ENCODE measurements at regions not wholly inside any gene's neighbourhood (a gene's known extent, or its start where the extent isn't known, plus 50 kb on each side); places are given as distances from the start of the nearest gene placed in this dataset.
"Not testable (repeated sequence)": the region's sequence is repeated elsewhere in the genome, so short reads cannot be mapped to it uniquely, and the experiment has no call there.

DNA sequence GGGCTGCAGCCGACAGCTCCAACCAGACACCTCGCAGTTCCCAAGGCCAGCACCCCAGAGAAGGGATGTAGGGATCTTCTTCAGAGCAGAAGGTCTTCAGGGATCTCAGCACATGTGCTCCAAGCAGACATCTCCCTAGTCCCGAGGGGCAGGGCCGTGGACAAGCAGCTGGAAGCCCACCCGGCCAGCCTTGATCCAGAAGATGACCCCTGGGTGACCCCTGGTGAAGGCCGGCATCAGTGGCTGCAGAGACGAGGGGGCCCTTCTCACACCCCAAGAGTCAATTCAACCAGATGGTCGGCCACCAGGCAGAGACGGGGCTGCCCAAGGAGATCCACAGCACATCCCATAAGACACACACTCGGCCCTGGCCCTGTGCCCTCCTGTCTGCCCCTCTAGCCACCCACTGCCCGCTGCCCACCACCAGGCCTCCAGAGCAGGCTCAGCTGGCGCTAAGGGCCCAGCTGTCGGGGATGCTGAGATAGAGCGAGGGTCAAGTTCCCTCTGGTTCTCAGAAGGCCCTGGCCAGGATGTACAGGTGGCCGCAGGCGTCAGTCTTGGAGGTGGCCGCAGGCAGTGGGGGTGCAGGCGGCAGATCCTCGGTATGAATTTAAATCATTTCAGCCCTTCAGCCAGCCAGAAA lies 168.3 kb downstream of the BRD1 start:
- DNase-seq (ENCODE audit: low read depth), result no peak

DNA sequence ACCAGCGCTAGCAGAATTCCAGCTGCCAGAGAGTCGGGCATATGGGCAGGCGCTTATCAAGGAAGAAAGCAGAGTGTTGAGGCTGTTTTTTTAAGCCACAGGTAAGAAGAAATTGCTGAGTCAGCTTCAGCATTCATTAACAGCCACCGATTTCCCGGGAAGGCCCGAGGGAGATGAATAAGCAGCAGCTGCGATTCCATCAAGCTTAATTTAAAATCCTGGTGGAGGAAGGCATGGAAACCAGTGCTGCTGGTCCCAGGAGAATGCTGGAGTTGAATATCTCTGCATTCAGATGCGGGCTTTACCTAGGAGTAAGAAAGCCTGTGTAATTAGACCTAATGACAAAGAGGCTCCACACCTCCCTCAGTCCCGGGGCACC lies 168.8 kb downstream of the BRD1 start:
- no peak for DNase-seq (ENCODE audit: low read depth)

DNA sequence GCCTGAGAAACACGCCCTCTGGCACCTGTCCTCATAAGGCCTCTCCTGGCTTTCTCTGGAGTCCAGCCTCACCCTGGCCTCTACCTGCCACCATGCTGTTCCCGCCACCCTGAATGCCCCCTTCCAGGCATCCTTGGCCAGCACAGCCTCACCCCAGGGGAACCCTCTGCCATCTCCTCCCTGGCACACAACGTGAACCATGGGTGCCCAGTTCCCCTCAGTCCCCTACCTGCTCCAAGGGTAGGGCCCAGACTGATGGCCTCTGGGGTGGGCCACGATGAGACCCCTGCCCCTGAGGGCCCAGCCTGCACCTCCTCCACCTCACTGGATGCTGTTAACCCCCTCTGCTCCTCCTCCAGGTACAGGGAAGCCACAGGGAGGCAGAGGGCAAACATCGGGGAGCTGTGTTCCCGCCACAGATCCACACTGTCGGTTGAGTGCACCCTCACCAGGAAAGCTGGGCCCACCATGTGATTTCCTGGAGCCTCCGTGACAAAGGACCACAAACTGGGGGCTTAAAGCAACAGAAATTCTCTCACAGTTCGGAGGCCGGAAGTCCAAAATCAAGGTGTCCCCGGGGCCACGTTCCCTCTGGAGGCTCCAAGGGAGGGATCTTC lies 169.6 kb downstream of the BRD1 start:
- no peak for DNase-seq (ENCODE audit: low read depth)

DNA sequence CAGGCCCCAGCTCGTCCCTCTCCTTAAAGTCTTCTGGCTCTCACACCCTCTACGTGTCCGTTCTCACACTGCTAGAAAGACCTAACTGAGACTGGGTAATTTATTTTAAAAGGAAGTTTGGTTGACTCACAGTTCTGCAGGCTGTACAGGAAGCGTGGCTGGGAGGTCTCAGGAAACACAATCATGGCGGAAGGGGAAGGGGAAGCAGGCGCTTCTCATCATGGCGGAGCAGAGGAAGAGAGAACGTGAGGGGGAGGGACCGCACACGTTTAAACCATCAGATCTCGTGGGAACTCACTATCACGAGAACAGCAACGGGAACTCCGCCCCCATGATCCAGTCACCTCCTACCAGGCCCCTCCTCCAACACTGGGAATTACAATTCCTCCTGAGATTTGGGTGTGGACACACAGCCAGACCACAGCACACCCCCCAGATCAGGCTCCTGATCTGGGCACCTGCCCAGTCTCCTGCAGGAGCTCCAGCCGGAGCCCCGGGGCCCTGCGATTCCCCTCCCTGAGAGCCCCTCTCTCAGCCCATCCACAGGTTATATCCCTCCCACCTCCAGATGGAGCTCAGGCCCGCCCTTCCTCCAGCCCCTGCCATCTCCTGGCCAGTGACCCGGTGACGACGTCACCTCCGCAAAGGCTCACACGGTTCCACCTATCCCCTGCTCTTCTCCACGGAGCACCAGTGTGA lies 170.2 kb downstream of the BRD1 start:
- no peak for DNase-seq (ENCODE audit: low read depth)

DNA sequence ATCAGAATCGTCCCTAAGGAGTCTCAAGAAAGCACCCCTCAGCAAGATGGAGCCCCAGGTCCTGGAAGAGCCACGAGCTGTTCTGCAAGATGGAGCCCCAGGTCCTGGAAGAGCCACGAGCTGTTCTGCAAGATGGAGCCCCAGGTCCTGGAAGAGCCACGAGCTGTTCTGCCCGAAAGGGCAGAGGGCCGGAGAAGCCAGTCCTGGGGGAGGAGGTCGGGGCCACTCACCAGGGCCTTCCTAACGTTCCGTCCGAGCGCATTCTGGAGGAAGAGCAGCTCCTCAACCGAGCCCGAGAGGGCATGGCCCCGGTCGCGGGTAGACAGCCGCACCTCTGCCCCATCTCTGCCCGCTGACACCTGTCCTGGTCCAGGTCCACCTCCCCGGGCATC lies 170.8 kb downstream of the BRD1 start:
- not testable (repeated sequence) for DNase-seq (ENCODE audit: low read depth)

- no peak for DNase-seq (ENCODE audit: low read depth)
These were observed 171.3 kb downstream of the BRD1 start for GRCh38 chr22:49656291-49656851.

DNA sequence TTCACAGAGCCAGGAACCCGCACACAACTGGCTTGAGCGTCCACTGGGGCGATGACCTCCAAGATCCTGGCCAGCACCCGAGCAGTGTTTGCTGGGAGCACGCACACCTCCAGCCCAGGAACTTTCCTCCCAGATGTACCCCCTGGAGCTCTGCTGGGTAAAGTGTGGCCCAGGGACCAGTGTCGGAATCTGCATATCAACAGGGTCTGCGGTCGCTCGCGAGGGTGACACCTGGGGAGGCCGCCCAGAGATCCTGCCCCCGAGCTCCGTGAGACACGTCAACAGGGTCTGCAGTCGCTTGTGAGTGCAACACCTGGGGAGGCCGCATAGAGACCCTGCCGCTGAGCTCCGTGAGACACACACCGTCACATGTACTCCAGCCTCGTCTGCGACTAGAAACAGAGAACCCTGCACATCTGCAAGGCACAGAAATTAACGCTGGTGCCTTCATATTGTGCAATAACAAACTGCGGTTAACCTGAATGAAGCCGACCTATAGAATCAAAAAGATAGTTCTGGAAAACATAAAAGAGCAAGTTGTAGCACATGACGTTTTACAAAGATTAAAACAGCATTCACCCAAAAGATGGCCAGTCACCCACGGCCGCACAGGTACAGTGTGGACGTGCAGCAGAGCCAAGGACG lies 172.4 kb downstream of the BRD1 start:
- no peak for DNase-seq (ENCODE audit: low read depth)

GRCh38 chr22:49650336-49651241 lies 177.1 kb downstream of the BRD1 start:
- DNase-seq (ENCODE audit: low read depth), result no peak

DNA sequence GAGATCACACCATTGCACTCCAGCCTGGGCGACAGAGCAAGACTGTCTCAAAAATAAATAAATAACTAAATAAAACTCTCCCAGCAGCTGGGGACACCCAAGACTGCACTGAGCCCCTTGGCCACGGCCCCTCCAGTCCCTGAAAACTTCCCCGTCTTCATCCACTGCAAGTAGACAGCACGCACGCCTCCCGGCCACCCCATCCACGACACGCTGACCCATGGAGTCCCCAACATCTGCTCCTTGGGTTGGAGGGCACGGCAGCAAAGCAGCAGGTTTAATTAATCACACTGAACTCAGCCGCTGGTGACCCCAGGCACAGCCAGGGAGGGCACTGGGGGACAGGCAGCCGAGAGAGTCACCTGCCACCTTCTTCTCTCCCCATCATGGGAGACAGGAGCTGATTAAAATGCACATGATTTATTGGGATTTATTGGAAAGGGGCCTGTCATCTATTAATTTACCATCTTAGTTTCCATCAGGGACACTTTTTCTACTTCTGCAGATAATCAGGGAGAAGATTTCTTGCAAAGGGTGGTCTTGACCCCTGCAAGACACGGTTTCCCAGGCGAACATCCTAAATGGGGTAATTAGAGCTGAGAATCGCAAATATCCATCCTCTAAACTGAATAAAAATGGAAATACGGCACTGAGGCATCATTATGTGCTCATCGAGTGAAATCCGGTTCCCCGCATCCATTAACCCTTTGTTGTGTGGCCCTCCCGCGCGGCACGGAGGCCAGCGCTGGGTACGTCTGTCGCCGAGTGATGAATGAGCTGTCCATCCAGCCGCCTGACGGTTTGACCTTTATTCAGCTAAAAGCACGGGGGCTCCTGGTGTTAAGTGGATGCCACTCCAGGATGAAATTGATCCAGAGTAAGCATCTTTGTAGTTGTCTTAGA lies 178.3 kb downstream of the BRD1 start:
- no peak for DNase-seq (ENCODE audit: low read depth)

DNA sequence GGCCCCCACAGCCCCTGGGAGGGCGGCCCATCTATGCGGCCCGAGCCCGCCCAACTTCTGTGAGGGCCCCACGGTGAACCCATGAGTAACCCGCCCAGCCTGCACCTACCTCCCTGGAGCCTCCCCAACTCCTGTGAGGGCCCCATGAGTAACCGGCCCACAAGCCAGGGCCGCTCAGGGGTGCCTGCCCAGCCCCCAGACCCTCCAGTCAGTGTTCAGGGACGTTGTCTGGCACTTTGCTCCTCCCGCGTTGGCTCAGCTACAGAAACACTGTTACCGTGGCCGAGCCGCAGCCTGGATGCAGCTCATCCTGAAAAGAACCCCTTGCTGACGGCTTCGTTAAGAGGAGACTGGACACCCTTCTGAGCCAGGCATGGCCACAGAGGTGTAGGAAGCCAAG lies 179.6 kb downstream of the BRD1 start:
- no peak for DNase-seq (ENCODE audit: low read depth)

- DNase-seq (ENCODE audit: low read depth), result no peak
These were observed 180.0 kb downstream of the BRD1 start for GRCh38 chr22:49647627-49648026.

GRCh38 chr22:49646876-49647275 lies 180.8 kb downstream of the BRD1 start:
- no peak for DNase-seq (ENCODE audit: low read depth)

- DNase-seq (ENCODE audit: low read depth), result no peak
These were observed 181.7 kb downstream of the BRD1 start for GRCh38 chr22:49645791-49646550.

GRCh38 chr22:49645257-49645656 lies 182.4 kb downstream of the BRD1 start:
- DNase-seq (ENCODE audit: low read depth), result no peak

GRCh38 chr22:49643998-49644397 lies 183.7 kb downstream of the BRD1 start:
- DNase-seq (ENCODE audit: low read depth), result no peak

DNA sequence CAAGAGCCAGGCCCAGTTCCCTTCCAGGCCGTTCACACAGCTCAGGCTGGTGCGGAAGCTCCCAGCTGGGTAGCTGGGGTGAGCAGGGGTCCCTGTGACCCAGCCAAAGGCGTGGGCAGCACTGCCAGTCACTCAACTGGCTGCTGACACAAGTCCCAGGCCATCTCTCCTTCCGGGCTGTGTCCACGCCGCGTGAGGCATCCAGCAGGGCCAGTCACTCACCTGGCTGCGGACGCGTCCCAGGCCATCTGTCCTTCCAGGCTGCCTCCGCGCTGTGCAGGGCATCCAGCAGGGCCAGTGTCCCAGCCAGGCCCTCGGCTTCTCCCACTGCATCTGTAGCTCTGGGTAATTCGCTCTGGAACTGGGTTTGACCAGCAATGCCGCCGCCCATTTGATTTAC lies 184.2 kb downstream of the BRD1 start:
- no peak for DNase-seq (ENCODE audit: low read depth)

DNA sequence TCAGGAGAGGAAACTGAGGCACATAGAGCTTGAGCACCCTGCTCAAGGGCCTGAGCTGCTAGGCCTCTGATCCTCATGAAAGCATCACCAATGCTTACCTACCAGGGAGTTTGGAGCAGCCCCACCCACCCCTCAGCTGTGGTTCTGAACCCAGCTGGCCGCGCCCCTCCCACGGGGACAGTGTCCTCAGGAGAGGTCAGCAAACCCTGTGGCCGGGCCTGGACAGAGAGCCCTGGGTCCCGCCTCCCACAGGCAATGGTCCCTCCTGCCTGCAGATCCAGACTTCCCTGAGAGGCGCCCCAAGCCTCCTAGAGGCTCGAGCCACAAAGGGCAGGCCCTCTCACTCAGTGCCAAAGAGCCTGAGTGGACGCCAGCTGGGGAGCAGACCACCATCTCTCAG lies 184.9 kb downstream of the BRD1 start:
- no peak for DNase-seq (ENCODE audit: low read depth)

DNA sequence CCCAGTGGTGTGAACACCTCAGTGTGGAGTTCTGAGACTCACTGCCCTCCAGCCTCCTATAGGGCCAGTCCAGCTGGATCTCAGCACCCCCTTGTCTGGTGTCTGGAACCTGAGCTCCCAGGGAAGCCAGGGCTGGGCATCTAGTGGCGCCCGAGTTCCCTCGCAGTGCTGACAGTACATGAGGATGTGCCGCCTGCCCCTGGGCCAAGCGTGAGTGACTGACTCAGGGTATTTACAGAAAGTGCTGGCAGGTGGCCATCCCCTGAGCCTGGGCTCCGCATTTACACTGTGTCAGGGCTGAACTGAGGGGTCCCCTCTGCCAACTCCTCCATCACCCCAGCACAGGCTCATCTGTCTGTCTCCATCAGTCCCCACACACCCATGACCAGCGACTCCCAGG lies 185.3 kb downstream of the BRD1 start:
- no peak for DNase-seq (ENCODE audit: low read depth)

GRCh38 chr22:49641770-49642313 lies 185.8 kb downstream of the BRD1 start:
- no peak for DNase-seq (ENCODE audit: low read depth)

Data from GM04503 (cell line).